ENCODE measurements at regions not wholly inside any gene's neighbourhood (a gene's known extent, or its start where the extent isn't known, plus 50 kb on each side); places are given as distances from the start of the nearest gene placed in this dataset.

- TF ChIP-seq CTCF (conservative IDR thresholded peaks at IDR 0.05; ENCODE audit: low read depth, low read length) = no peak
- no peak for TF ChIP-seq EZH2 (IDR thresholded peaks at IDR 0.05; ENCODE audit: borderline replicate concordance, low read depth, low read length, poor library complexity, severe bottlenecking)
- H3K4me3 ChIP-seq (ENCODE audit: low read depth, low read length, poor library complexity, severe bottlenecking) = no peak overlapping the region
- H3K9me3 ChIP-seq (ENCODE audit: low read depth, low read length, poor library complexity, severe bottlenecking) = no peaks in the 10 kb centered on the region
- no peak for DNase-seq (ENCODE audit: low spot score)
- ChIA-PET CTCF (no interaction called here), POLR2A (ENCODE audit: low non-redundant PET) (no interaction called here)
- intact Hi-C loops (cut with micrococcal nuclease; ENCODE audit: unreplicated experiment) = no loop called here
- H3K27ac ChIP-seq (ENCODE audit: low read depth, low read length, poor library complexity, severe bottlenecking) = no peak overlapping the region
- no peaks in the 10 kb centered on the region for H3K27me3 ChIP-seq (replicated peaks; ENCODE audit: insufficient read depth, low read depth, low read length, poor library complexity)
- BruUV-seq (replicated peaks) = no TSS peak
- no peaks in the 10 kb centered on the region for H3K4me1 ChIP-seq (ENCODE audit: insufficient read depth, low read length, poor library complexity, severe bottlenecking)
- H3K36me3 ChIP-seq (ENCODE audit: insufficient read depth, low read length, poor library complexity, severe bottlenecking) = no peaks in the 10 kb centered on the region
These were observed 98.8 kb upstream of the ZBTB20 start for GRCh38 chr3:115245899-115246298.

GRCh38 chr3:115246461-115247020 lies 99.5 kb upstream of the ZBTB20 start:
- Histone ChIP-seq H3K4me1 (ENCODE audit: insufficient read depth, low read length, poor library complexity, severe bottlenecking) (no peaks in the 10 kb centered on the region), H3K36me3 (ENCODE audit: insufficient read depth, low read length, poor library complexity, severe bottlenecking) (no peaks in the 10 kb centered on the region), H3K27me3 (replicated peaks; ENCODE audit: insufficient read depth, low read depth, low read length, poor library complexity) (no peaks in the 10 kb centered on the region), H3K9me3 (ENCODE audit: low read depth, low read length, poor library complexity, severe bottlenecking) (no peaks in the 10 kb centered on the region), H3K27ac (ENCODE audit: low read depth, low read length, poor library complexity, severe bottlenecking) (no peak overlapping the region), H3K4me3 (ENCODE audit: low read depth, low read length, poor library complexity, severe bottlenecking) (no peak overlapping the region)
- CTCF ChIA-PET = no interaction called here
- intact Hi-C loops (cut with micrococcal nuclease; ENCODE audit: unreplicated experiment) = no loop called here
- no TSS peak for BruUV-seq (replicated peaks)
- POLR2A ChIA-PET (ENCODE audit: low non-redundant PET) = no interaction called here
- DNase-seq (ENCODE audit: low spot score) = no peak
- no peak for TF ChIP-seq EZH2 (IDR thresholded peaks at IDR 0.05; ENCODE audit: borderline replicate concordance, low read depth, low read length, poor library complexity, severe bottlenecking)
- no peak for TF ChIP-seq CTCF (conservative IDR thresholded peaks at IDR 0.05; ENCODE audit: low read depth, low read length)

- intact Hi-C loops (cut with micrococcal nuclease; ENCODE audit: unreplicated experiment) = no loop called here
- no peak for DNase-seq (ENCODE audit: low spot score)
- Histone ChIP-seq H3K4me3 (ENCODE audit: low read depth, low read length, poor library complexity, severe bottlenecking) (no peak overlapping the region), H3K4me1 (ENCODE audit: insufficient read depth, low read length, poor library complexity, severe bottlenecking) (no peaks in the 10 kb centered on the region), H3K27ac (ENCODE audit: low read depth, low read length, poor library complexity, severe bottlenecking) (no peak overlapping the region), H3K36me3 (ENCODE audit: insufficient read depth, low read length, poor library complexity, severe bottlenecking) (no peaks in the 10 kb centered on the region), H3K9me3 (ENCODE audit: low read depth, low read length, poor library complexity, severe bottlenecking) (no peaks in the 10 kb centered on the region), H3K27me3 (replicated peaks; ENCODE audit: insufficient read depth, low read depth, low read length, poor library complexity) (no peaks in the 10 kb centered on the region)
- no TSS peak for BruUV-seq (replicated peaks)
- TF ChIP-seq EZH2 (IDR thresholded peaks at IDR 0.05; ENCODE audit: borderline replicate concordance, low read depth, low read length, poor library complexity, severe bottlenecking) = no peak
- TF ChIP-seq CTCF (conservative IDR thresholded peaks at IDR 0.05; ENCODE audit: low read depth, low read length) = no peak
- POLR2A ChIA-PET (ENCODE audit: low non-redundant PET) = no interaction called here
- CTCF ChIA-PET = no interaction called here
These were observed 101.2 kb upstream of the ZBTB20 start for GRCh38 chr3:115248274-115248673.

Data from A673 (cell line).